GM12878 (cell line): ENCODE measurements at regions not wholly inside any gene's neighbourhood (a gene's known extent, or its start where the extent isn't known, plus 50 kb on each side); places are given as distances from the start of the nearest gene placed in this dataset.

ENCODE experiments used
- CHD2 ChIP-seq: IDR thresholded peaks from 2 replicates; pipeline ENCODE4 v1.6.1; 2011; ENCODE audit warnings: low read depth, low read length, improper control_type of control experiment, borderline replicate concordance
- EZH2 ChIP-seq: IDR thresholded peaks from 2 replicates; pipeline ENCODE4 v1.6.1; 2012; ENCODE audit warnings: low read depth, mild to moderate bottlenecking, control low read depth, inconsistent platforms, low read length, borderline replicate concordance; ENCODE audit not compliant: control insufficient read depth
- NRF1 ChIP-seq: conservative IDR thresholded peaks from 2 replicates; pipeline ENCODE4 v1.6.1; 2011; ENCODE audit warnings: mild to moderate bottlenecking, low read depth, low read length, improper control_type of control experiment
- RAD21 ChIP-seq: IDR thresholded peaks from 2 replicates; pipeline ENCODE4 v1.6.1; 2011; ENCODE audit warnings: mild to moderate bottlenecking, low read depth, low read length, moderate library complexity; ENCODE audit not compliant: insufficient read depth
- SIN3A ChIP-seq: IDR thresholded peaks from 2 replicates; pipeline ENCODE4 v1.6.1; 2012; ENCODE audit warnings: low read depth, low read length, improper control_type of control experiment
- TF ChIP-seq, protein P1 (sequence below): IDR thresholded peaks from 2 replicates; pipeline ENCODE4 v1.6.1; 2012; ENCODE audit warnings: low read depth, low read length, improper control_type of control experiment
- TF ChIP-seq, protein P2 (sequence below), 3 experiments: IDR thresholded peaks in 2 of 3; conservative IDR thresholded peaks in 1 of 3; 2 replicates each; pipeline ENCODE4 v1.5.1; 2011; ENCODE audit warnings: low read depth in 3 of 3, low read length in 3 of 3, mild to moderate bottlenecking in 3 of 3, control low read depth in 2 of 3, moderate library complexity in 2 of 3, inconsistent platforms in 1 of 3, mixed read lengths in 1 of 3; ENCODE audit not compliant: control insufficient read depth in 2 of 3, insufficient read depth in 1 of 3; ENCODE audit errors: extremely low read depth in 1 of 3

DNA sequence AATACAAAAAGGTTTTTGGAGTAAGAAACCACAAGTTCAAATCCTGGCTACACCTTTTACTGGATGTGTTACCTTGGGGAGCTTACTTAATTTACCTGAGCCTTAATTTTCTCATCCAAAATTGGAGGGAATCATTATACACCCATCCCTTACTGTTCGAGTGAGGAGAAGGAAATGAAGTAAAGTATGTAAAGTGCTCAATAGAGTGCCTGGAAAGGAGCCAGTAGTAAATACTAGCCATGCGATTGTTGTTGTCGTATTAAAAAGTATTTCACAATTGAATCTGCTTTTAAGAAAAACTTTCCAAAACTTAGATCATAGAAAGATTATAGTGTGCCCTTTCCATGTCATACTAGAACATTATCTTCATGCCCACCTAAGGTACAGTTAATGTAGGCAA, 124.5 kb downstream of the ATXN3L start:
- TF ChIP-seq, protein P1, sequence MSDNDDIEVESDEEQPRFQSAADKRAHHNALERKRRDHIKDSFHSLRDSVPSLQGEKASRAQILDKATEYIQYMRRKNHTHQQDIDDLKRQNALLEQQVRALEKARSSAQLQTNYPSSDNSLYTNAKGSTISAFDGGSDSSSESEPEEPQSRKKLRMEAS = no peak
- TF ChIP-seq NRF1 (no peak), SIN3A (no peak), EZH2 (no peak), CHD2 (no peak), RAD21 (no peak)
- TF ChIP-seq, protein P2, sequence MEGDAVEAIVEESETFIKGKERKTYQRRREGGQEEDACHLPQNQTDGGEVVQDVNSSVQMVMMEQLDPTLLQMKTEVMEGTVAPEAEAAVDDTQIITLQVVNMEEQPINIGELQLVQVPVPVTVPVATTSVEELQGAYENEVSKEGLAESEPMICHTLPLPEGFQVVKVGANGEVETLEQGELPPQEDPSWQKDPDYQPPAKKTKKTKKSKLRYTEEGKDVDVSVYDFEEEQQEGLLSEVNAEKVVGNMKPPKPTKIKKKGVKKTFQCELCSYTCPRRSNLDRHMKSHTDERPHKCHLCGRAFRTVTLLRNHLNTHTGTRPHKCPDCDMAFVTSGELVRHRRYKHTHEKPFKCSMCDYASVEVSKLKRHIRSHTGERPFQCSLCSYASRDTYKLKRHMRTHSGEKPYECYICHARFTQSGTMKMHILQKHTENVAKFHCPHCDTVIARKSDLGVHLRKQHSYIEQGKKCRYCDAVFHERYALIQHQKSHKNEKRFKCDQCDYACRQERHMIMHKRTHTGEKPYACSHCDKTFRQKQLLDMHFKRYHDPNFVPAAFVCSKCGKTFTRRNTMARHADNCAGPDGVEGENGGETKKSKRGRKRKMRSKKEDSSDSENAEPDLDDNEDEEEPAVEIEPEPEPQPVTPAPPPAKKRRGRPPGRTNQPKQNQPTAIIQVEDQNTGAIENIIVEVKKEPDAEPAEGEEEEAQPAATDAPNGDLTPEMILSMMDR (IDR thresholded peaks at IDR 0.05 in 2 of 3, conservative IDR thresholded peaks at IDR 0.05 in 1 of 3; ENCODE audit: control insufficient read depth in 2 of 3, extremely low read depth in 1 of 3, insufficient read depth in 1 of 3, low read depth in 3 of 3, low read length in 3 of 3) = no peak
